ENCODE measurements at regions not wholly inside any gene's neighbourhood (a gene's known extent, or its start where the extent isn't known, plus 50 kb on each side); places are given as distances from the start of the nearest gene placed in this dataset.

- H3K27me3 ChIP-seq (ENCODE audit: insufficient read depth, low read length): no peaks in the 10 kb centered on the region
- no peak overlapping the region for H3K9ac ChIP-seq (ENCODE audit: low read depth, low read length)
- no peaks in the 10 kb centered on the region for H3K36me3 ChIP-seq (ENCODE audit: insufficient read depth, low read depth, low read length)
- H3K4me3 ChIP-seq (ENCODE audit: low read length): no peak overlapping the region
- no peaks in the 10 kb centered on the region for H3K9me3 ChIP-seq (ENCODE audit: insufficient read depth, low read depth, low read length)
- H3K4me1 ChIP-seq (ENCODE audit: insufficient read depth, low read length): no peaks in the 10 kb centered on the region
- H3K27ac ChIP-seq (ENCODE audit: low read length): no peak overlapping the region
These were observed 50.8 kb upstream of the GADL1 start for GRCh38 chr3:30945291-30945690.

DNA sequence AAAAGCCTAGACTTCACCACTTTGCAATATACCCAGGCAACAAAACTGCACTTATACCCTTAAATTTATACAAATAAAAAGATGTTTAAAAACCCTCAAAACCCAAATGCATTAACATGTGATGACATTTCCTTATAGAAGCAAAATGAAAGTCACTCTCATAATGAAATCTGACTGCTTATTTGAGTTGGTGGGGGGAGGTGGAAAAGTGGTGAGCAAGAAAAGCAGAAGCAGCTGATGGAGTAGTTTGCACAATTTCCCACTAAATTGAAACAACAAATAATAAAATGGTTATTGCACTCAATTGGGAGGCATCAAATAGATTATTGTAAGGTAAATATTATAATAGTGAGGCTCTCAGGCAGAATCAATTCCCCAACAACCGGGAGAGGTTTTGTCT lies 54.0 kb upstream of the GADL1 start:
- H3K27me3 ChIP-seq (ENCODE audit: insufficient read depth, low read length): no peaks in the 10 kb centered on the region

DNA sequence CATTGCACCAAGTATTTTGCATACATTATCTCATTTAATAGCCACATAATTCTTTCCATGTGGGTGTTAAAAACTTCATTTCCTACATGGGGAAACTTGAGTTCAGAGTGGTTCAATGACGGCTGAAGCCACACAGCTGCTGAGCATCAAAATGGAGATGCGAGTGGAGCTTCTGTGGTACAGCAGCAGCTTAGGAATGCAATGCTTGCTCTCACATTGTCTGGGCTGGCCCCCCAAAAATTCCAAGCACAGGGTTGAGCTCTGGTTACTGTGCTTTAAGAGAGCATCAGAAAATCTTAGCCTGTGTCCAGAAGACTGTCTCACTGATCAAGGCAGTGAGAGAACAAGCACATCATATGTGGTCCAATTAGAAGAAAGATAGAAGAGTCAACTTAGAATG lies 57.4 kb upstream of the GADL1 start:
- Histone ChIP-seq H3K4me3 (ENCODE audit: low read length) (no peak overlapping the region), H3K27ac (ENCODE audit: low read length) (no peak overlapping the region), H3K27me3 (ENCODE audit: insufficient read depth, low read length) (no peaks in the 10 kb centered on the region), H3K9ac (ENCODE audit: low read depth, low read length) (no peak overlapping the region), H3K4me1 (ENCODE audit: insufficient read depth, low read length) (no peaks in the 10 kb centered on the region), H3K36me3 (ENCODE audit: insufficient read depth, low read depth, low read length) (no peaks in the 10 kb centered on the region), H3K9me3 (ENCODE audit: insufficient read depth, low read depth, low read length) (no peaks in the 10 kb centered on the region)

More for the DNA sequence above, 54.0 kb upstream of the GADL1 start:
- Histone ChIP-seq H3K4me3 (ENCODE audit: low read length) (no peak overlapping the region), H3K36me3 (ENCODE audit: insufficient read depth, low read depth, low read length) (no peaks in the 10 kb centered on the region), H3K9me3 (ENCODE audit: insufficient read depth, low read depth, low read length) (no peaks in the 10 kb centered on the region), H3K4me1 (ENCODE audit: insufficient read depth, low read length) (no peaks in the 10 kb centered on the region), H3K27ac (ENCODE audit: low read length) (no peak overlapping the region), H3K9ac (ENCODE audit: low read depth, low read length) (no peak overlapping the region)

DNA sequence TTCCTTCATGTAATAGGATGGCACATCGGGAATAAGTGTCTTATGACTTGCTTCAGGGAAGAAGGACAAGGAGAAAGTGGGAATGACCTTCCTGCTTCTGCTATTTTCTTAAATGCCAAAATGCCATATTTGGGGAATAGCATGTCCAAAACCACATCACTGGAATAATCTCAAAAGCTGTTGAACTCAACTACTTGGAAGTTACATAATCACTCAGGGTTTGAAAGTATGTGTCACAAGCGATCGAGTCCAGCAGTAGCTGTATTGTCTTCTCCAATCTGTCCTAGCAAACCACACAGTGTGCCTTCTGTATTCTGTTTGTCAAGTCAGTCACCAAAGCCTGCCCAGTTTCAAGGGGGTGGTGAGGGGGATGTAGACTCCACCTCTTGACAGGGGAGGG lies 58.3 kb upstream of the GADL1 start:
- no peaks in the 10 kb centered on the region for H3K4me1 ChIP-seq (ENCODE audit: insufficient read depth, low read length)
- no peaks in the 10 kb centered on the region for H3K27me3 ChIP-seq (ENCODE audit: insufficient read depth, low read length)
- no peak overlapping the region for H3K9ac ChIP-seq (ENCODE audit: low read depth, low read length)
- H3K9me3 ChIP-seq (ENCODE audit: insufficient read depth, low read depth, low read length): no peaks in the 10 kb centered on the region
- H3K36me3 ChIP-seq (ENCODE audit: insufficient read depth, low read depth, low read length): no peaks in the 10 kb centered on the region
- no peak overlapping the region for H3K27ac ChIP-seq (ENCODE audit: low read length)
- H3K4me3 ChIP-seq (ENCODE audit: low read length): no peak overlapping the region

GRCh38 chr3:30954426-30954825 lies 60.0 kb upstream of the GADL1 start:
- no peaks in the 10 kb centered on the region for H3K4me1 ChIP-seq (ENCODE audit: insufficient read depth, low read length)
- no peaks in the 10 kb centered on the region for H3K27me3 ChIP-seq (ENCODE audit: insufficient read depth, low read length)
- H3K27ac ChIP-seq (ENCODE audit: low read length): no peak overlapping the region
- H3K9ac ChIP-seq (ENCODE audit: low read depth, low read length): no peak overlapping the region
- no peak overlapping the region for H3K4me3 ChIP-seq (ENCODE audit: low read length)
- H3K9me3 ChIP-seq (ENCODE audit: insufficient read depth, low read depth, low read length): peaks cover 10% of the 10 kb centered on the region; the same call in 1 of the 2 replicates
- no peaks in the 10 kb centered on the region for H3K36me3 ChIP-seq (ENCODE audit: insufficient read depth, low read depth, low read length)

DNA sequence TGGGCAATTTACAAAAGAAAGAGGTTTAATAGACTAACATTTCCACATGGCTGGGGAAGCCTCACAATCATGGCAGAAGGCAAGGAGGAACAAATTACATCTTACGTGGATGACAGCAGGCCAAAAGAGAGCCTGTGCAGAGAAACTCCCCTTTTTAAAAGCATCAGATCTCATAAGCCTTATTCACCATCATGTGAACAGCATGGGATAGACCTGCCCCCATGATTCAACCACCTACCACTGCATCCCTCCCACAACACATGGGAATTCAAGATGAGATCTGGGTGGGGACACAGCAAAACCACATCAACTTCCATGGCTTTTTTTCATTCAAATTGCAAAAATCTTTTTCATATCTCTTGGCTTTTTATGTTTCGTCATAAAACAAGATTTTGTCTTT lies 67.6 kb upstream of the GADL1 start:
- H3K27ac ChIP-seq (ENCODE audit: low read length): no peak overlapping the region
- H3K27me3 ChIP-seq (ENCODE audit: insufficient read depth, low read length): no peaks in the 10 kb centered on the region
- H3K9me3 ChIP-seq (ENCODE audit: insufficient read depth, low read depth, low read length): peaks cover 10% of the 10 kb centered on the region
- no peak overlapping the region for H3K9ac ChIP-seq (ENCODE audit: low read depth, low read length)
- no peaks in the 10 kb centered on the region for H3K4me1 ChIP-seq (ENCODE audit: insufficient read depth, low read length)
- H3K36me3 ChIP-seq (ENCODE audit: insufficient read depth, low read depth, low read length): no peaks in the 10 kb centered on the region
- no peak overlapping the region for H3K4me3 ChIP-seq (ENCODE audit: low read length)

DNA sequence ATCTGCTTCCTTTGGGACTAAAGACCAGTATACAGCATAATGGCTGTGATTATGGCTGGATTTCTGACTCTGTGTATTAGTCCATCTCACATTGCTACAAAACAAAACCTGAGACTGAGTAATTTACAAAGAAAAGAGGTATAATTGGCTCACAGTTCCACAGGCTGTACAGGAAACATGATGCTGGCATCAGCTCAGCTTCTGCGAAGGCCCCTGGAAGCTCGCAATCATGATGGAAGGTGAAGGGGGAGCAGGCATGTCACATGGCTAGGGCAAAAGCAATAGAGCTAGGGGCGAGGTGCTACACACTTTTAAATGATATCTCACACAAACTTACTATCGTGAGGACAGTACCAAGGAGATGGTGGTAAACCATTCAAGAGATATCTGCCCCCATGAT lies 68.0 kb upstream of the GADL1 start:
- no peak overlapping the region for H3K9ac ChIP-seq (ENCODE audit: low read depth, low read length)

GRCh38 chr3:30963223-30963722 lies 68.8 kb upstream of the GADL1 start:
- Histone ChIP-seq H3K36me3 (ENCODE audit: insufficient read depth, low read depth, low read length) (no peaks in the 10 kb centered on the region), H3K9ac (ENCODE audit: low read depth, low read length) (no peak overlapping the region), H3K4me3 (ENCODE audit: low read length) (no peak overlapping the region), H3K27me3 (ENCODE audit: insufficient read depth, low read length) (no peaks in the 10 kb centered on the region), H3K27ac (ENCODE audit: low read length) (no peak overlapping the region), H3K4me1 (ENCODE audit: insufficient read depth, low read length) (no peaks in the 10 kb centered on the region), H3K9me3 (ENCODE audit: insufficient read depth, low read depth, low read length) (peaks cover 9% of the 10 kb centered on the region)

More for the DNA sequence above, 68.0 kb upstream of the GADL1 start:
- Histone ChIP-seq H3K27me3 (ENCODE audit: insufficient read depth, low read length) (no peaks in the 10 kb centered on the region), H3K4me3 (ENCODE audit: low read length) (no peak overlapping the region), H3K36me3 (ENCODE audit: insufficient read depth, low read depth, low read length) (no peaks in the 10 kb centered on the region), H3K27ac (ENCODE audit: low read length) (no peak overlapping the region), H3K9me3 (ENCODE audit: insufficient read depth, low read depth, low read length) (peaks cover 10% of the 10 kb centered on the region), H3K4me1 (ENCODE audit: insufficient read depth, low read length) (no peaks in the 10 kb centered on the region)

DNA sequence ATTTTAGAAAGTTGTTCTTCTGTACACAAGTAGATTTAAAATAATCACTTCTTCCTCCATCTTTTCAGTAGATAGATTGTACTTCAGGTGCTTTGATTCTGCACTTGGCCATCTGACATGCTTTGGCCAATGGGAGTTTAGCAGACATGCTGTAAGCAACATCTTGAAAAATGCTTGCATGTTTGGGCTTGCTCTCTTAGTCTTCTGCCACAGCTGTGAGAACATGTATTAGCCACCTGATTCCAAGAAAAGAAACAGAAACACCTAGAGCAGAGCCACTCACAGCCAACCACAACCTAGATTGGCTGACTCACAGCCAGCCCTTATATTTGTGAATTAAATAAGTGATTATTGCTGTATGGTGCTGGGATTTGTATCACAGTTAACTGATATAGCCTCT lies 70.2 kb upstream of the GADL1 start:
- Histone ChIP-seq H3K9ac (ENCODE audit: low read depth, low read length) (no peak overlapping the region), H3K27me3 (ENCODE audit: insufficient read depth, low read length) (no peaks in the 10 kb centered on the region), H3K4me3 (ENCODE audit: low read length) (no peak overlapping the region)

GRCh38 chr3:30966896-30967295 lies 72.4 kb upstream of the GADL1 start:
- H3K9me3 ChIP-seq (ENCODE audit: insufficient read depth, low read depth, low read length): no peaks in the 10 kb centered on the region
- H3K27me3 ChIP-seq (ENCODE audit: insufficient read depth, low read length): no peaks in the 10 kb centered on the region
- H3K4me3 ChIP-seq (ENCODE audit: low read length): no peak overlapping the region
- H3K36me3 ChIP-seq (ENCODE audit: insufficient read depth, low read depth, low read length): no peaks in the 10 kb centered on the region
- H3K27ac ChIP-seq (ENCODE audit: low read length): no peak overlapping the region
- H3K9ac ChIP-seq (ENCODE audit: low read depth, low read length): no peak overlapping the region
- no peaks in the 10 kb centered on the region for H3K4me1 ChIP-seq (ENCODE audit: insufficient read depth, low read length)

More for the DNA sequence above, 70.2 kb upstream of the GADL1 start:
- no peak overlapping the region for H3K27ac ChIP-seq (ENCODE audit: low read length)
- H3K9me3 ChIP-seq (ENCODE audit: insufficient read depth, low read depth, low read length): no peaks in the 10 kb centered on the region; the same call in 1 of the 2 replicates
- no peaks in the 10 kb centered on the region for H3K4me1 ChIP-seq (ENCODE audit: insufficient read depth, low read length)
- no peaks in the 10 kb centered on the region for H3K36me3 ChIP-seq (ENCODE audit: insufficient read depth, low read depth, low read length)

GRCh38 chr3:30970183-30970582 lies 75.7 kb upstream of the GADL1 start:
- Histone ChIP-seq H3K4me3 (ENCODE audit: low read length) (no peak overlapping the region), H3K27ac (ENCODE audit: low read length) (no peak overlapping the region), H3K36me3 (ENCODE audit: insufficient read depth, low read depth, low read length) (no peaks in the 10 kb centered on the region), H3K27me3 (ENCODE audit: insufficient read depth, low read length) (no peaks in the 10 kb centered on the region), H3K9me3 (ENCODE audit: insufficient read depth, low read depth, low read length) (no peaks in the 10 kb centered on the region), H3K4me1 (ENCODE audit: insufficient read depth, low read length) (no peaks in the 10 kb centered on the region; the same call in 1 of the 2 replicates), H3K9ac (ENCODE audit: low read depth, low read length) (no peak overlapping the region)

DNA sequence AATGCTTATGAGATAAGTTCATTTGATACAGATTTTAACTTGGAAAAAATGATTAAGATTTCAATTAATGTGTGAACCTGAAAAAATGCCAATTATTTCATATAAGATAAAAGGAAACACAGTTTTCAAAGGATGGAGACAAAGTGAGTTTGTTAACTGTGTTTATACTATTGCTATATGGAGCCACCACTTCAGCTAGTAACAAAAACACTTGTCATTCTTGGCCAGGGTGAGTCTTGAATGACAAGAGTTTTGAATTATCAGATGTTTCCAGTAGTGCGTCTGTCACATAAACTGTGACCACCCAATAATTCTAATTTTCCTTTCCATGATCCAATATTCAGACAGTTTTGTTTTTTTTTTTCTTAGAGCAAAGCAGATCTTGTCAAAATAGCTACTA lies 78.0 kb upstream of the GADL1 start:
- Histone ChIP-seq H3K27ac (ENCODE audit: low read length) (no peak overlapping the region), H3K36me3 (ENCODE audit: insufficient read depth, low read depth, low read length) (no peaks in the 10 kb centered on the region), H3K9me3 (ENCODE audit: insufficient read depth, low read depth, low read length) (no peaks in the 10 kb centered on the region), H3K4me1 (ENCODE audit: insufficient read depth, low read length) (no peaks in the 10 kb centered on the region; the same call in 1 of the 2 replicates), H3K9ac (ENCODE audit: low read depth, low read length) (no peak overlapping the region), H3K27me3 (ENCODE audit: insufficient read depth, low read length) (no peaks in the 10 kb centered on the region), H3K4me3 (ENCODE audit: low read length) (no peak overlapping the region)

Measured in iPS-20b (cell line).